NCI-H82 treated with DMSO at 0.1 percent for 48 hours (cell line): ENCODE measurements at regions not wholly inside any gene's neighbourhood (a gene's known extent, or its start where the extent isn't known, plus 50 kb on each side); places are given as distances from the start of the nearest gene placed in this dataset.

Source experiments
- DNase-seq: peaks from one replicate; lab custom pipeline; 2025; ENCODE audit not compliant: unreplicated experiment; lab: John Stamatoyannopoulos, UW

DNA sequence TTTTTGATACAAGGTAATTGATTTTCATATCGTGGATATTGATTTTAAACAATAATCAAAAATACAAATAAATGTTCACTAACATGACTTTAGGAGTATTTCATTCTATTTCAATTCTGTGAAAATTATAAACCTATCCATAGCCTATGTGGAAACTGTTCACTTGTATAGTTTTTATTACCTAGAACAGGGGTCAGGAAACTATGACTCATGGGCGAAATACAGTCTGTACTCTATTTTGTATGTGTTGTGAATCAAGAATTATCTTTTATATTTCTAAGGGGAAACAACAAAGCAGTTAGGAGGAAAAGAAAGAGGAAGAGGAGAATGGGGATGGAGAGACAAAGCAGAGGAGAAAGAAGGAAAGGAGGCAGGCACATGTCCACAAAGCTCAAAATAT is 181.7 kb upstream of the VRK2 start:
- DNase-seq, result no peak

DNA sequence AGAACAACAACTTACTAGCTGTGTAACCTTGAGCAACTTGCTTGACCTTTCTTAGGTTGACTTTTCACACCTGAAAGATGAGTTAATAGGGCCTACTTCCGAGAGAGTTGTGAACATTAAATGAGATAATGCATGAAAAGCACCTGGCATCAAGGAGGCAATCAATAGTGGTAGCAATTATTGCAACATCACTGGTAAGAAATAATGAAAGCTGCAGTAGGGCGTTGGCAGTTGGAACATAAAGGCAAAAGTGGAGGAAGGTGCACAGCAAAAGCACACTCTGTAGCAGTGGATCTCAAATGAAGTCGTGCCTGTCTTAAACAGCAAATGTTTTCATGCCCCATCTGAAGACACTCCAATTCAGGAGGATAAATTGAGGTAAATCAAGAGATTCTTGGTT is 178.9 kb upstream of the VRK2 start:
- no peak for DNase-seq

DNA sequence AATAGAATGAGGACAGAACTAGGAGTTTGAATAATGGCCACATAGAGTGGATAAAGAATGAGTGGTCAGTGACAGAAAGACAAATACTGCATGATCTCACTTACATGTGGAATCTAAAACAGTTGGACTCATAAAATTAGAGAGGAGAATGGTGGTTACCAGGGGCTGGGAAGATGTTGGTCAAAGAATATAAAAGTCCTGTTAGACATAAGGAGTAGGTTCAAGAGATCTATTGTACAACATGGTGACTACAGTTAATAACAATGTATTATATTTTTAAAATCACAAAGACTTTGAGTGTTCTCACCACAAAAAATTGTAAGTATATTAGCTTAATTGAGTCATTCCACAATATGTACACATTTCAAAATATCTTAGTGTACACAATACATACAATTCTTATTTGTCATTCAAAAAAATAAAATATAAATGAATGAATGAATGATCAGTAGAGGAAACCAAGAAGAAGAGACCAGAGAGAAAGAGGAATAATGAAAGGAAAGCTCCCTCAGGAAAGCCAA is 177.9 kb upstream of the VRK2 start:
- DNase-seq, result no peak

- no peak for DNase-seq
Observed at GRCh38 chr2:57869758-57870344, 176.8 kb upstream of the VRK2 start.

DNA sequence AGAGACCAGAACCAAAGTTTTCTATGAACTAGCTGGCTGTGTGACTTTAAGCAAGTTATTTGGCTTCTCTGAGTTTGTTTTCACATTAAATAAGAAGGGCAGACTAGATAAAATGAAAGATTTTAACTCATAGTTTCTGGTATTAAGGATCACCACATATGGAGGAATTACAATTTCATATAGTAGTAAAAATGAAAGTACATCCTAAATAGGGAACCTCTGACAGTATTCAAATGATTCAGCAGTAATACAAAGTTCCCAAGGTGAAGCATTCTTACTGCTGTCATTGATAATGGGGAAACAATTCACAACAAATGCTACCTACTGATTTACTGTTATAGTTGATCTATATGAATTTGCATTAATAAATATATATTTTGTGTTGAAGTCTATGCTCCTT is 170.3 kb upstream of the VRK2 start:
- no peak for DNase-seq

GRCh38 chr2:57877811-57878170 is 168.8 kb upstream of the VRK2 start:
- DNase-seq, result no peak

- no peak for DNase-seq
Observed at GRCh38 chr2:57878171-57878865, 168.3 kb upstream of the VRK2 start.

GRCh38 chr2:57878866-57879210 is 167.8 kb upstream of the VRK2 start:
- DNase-seq, result no peak

GRCh38 chr2:57880446-57880845 is 166.2 kb upstream of the VRK2 start:
- DNase-seq, result no peak

DNA sequence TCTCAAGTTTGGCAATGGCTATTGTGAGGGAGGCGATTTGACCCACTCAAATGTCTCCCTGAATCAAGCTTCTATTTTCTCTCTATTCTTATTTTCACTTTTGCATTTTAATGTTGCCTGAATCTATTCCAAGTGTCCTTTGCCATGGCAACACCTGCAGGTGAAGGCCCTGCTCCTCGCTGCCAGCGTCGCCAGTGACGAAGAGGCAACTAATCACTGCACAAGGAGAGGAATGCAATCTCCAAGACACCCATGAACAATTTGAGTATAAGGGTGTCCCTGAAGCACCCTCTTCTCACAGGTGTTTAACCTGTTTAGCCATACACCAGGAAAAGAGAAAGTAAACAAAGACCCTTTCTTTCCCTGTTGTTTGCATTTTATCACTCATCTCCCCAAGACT is 165.6 kb upstream of the VRK2 start:
- DNase-seq, result no peak

DNA sequence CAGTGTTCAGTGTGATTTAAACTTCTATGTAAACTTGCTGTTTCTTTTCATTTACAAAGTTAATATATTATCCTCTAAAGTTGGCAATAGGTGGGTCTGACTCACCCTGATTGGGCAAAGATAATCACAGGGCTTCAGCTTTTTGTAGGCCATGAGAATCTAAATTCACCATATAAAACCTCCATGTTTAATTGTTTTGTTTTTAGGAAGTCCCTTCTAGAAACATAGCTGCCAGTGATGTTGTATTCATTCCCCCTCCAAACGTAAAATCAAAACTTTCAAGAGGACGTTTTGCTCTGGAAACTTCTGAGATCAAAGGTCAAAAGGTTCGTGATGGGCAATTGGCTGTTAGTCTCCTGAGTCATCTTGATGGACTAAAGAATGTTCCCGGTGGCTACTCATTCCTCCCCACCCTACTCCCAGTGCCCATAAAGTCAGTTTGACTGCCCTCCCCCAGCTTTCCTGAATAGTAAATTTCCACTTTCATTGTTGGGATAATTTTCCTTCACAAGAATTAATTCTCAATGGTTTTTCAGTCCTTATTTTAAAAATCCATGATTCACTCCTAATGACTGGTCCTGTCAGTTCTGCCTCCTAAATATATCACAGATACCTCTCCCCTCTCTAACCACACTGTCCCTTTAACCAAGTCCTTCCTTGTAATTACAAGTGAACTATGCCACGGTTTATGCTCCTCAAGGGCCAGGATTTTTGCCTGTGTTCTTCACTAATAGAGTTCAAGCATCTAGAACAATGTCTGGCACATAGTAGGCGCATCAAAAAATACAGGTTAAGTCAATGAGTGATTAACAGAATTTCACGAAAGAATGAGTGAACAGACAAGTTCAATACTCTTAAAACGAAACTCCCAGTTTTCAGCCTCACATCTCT is 164.4 kb upstream of the VRK2 start:
- DNase-seq, result no peak

- no peak for DNase-seq
Observed at GRCh38 chr2:57882895-57883515, 163.6 kb upstream of the VRK2 start.

DNA sequence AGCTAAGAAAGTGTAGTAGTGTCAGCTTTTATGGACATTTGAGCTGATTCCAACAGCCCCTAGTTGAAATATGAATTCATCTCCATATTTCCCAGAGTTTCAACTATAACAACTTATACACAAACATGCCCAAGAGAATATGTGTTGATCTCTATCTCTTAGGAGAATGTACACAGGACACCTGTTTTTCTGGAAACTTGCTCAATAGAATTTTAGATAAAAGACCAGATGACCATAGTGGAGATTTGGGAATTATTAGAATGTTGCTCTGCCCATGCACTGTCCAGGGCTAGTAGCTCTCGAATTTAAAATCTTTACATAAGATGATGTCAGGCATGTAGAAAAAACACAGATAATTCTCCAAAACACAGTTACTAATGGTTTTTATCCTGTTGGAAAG is 162.3 kb upstream of the VRK2 start:
- no peak for DNase-seq

DNA sequence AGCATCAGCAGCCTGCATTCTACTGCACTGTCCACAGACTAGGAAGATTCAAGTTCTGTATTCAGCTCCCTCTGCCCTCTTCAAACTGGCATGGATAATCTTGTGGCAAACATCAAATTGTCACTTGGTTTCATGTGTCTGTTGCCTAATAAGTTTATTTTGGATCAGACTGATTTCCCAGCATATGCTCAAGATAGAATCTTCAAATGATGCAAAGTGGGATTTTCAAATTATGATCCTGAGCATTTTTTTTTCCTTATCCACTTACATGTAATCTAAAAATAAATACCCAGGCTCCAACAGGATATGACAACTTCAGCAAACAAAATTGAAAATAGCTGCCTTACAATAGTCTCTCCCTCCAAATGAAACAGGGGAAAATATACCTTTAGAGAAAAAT is 160.9 kb upstream of the VRK2 start:
- DNase-seq, result no peak

DNA sequence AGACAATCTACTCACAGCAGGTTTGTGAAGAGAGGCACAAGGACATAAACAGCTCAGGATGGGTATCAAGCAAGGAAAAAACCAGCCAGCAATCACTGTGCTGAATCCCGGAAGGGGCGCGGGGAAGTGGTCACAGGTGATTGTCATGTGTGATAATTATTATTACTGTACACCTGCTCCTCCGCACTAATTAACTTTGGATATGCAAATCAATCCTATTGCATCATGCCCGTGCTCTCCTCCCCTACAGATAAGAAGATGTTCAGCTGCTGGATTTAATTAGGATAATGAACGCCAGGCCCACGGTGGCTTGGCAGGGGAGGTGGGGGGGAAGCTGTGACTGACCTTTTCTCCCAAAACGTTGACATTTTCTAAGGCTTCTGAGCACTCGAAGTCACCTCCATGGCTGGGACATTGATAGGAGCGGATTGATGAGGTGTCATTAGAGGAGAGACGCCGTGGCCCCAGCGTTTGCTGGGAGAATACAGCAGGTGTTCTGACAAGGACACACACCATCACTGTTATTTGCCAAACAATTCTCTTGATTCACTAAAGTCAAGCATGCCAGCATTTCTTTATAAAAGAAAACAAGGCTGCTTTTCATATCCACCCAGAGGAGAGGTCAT is 160.3 kb upstream of the VRK2 start:
- DNase-seq, result peak; percentile 56

DNA sequence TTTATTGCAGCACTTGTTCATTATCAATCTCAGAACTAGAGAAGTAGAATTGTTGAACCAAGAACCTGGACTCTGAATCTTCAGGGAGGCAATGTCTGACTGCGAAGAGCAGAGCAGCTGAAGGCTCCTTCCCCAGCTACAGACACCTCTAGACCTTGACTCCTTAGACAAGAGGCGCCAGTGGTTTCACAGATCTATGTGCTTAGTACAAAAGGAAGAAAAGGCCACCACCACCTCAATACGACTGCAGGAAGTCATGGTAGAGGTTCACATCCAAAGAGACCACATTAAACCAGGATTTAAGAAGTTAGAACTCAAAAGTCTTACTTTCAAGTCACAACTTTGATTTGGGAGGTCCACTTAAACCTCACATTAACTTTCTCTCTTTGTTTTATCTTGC is 158.1 kb upstream of the VRK2 start:
- no peak for DNase-seq

DNA sequence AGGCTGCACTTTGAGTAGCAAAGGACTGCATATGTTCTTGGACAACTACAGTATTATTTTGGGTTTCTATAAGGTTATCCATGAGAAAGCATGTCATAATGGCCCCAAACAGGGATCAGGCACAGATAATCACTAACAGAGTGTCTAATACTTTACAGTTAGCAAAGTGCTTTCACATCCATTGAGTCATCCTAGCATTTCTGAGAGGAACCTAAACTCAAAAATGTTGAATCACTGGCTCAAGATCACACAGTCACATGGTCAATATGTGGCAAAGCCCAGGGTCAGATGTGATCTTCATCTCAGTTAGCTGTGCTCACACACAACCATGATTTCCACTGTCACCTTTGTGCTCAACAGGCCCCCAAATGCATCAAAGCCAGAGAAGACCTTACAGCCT is 156.1 kb upstream of the VRK2 start:
- no peak for DNase-seq

DNA sequence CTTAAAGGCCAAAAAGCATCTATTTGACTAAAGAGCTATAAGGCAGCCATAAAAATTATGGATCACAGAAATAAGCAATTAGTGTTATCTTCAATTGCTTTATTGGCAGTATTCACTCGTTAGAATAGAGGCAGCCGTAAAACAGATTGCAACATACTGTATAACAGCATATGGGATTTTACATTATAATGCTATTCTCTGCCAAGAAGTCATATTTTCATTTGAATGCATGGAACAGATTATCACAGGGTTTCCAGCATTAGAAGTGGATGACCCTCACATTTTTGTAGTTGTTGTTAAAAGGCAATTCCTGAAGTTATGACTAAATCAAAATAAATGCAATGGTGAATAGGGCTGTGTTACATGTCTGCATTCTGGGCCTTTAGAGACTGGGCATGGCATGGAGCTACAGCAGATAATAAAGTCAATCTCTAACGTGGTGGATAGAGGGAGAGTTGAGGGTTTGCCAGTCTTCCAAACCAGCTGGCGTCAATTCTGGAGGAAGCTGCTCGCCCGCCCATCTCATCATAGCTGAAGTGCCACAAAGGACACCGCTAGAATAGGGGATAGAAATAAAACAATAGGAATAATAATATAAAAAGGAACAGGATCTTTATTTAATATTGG is 155.4 kb upstream of the VRK2 start:
- no peak for DNase-seq

DNA sequence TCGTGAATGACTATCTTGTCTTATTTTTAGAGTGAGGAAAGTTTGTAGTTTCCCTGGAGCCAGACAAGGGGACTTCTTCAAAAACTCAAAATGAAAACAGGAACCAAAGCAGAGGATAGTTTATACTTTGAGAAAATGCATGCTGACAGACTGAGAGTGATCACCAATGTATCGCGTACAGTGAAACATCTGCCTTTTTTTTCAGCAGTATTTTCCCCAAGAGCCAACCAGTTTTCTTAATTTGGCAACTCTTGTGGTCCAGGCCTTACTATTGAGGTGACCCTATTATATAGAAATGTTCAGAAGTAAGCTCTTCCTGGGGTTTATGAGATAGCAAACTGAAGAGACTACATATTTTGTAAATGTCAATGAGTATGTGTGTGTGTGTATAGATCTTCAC is 153.7 kb upstream of the VRK2 start:
- DNase-seq, result no peak

DNA sequence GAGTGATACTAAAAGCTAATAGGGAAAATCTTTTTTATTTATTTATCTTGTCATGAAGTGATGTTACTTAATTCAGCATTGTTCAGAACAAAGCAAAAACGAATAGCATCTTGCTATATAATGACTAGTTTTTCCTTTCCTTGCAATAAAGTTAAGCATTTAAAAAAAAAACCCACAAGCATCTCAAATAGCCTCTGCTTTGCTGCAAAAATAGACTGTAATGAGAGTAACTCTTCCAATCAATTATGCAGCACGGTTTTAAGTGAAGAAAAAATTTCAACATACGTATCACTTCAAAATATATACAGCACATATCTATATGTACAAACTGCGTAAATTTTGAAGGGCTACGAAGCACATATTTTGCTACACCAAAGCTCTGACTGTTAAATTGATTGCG is 153.3 kb upstream of the VRK2 start:
- no peak for DNase-seq

DNA sequence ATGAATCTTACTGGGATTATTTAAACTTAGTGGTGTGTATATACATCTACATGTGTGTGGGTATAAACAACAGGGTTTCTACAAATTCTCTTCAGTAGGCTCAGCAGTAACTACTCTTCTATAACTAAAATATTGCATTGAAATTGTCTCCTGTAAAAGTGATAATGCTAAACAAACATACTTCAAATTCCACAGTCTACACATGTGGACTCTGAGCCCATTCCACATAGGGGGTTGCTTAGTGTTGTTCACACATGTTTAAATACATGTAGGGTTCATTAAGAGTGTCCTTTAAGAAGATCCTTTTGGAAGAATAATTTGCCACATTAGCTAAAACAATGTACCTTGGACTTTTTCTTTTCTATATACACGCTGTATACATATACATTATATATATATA is 152.8 kb upstream of the VRK2 start:
- DNase-seq, result no peak
